22Rv1 (cell line): ENCODE measurements at regions not wholly inside any gene's neighbourhood (a gene's known extent, or its start where the extent isn't known, plus 50 kb on each side); places are given as distances from the start of the nearest gene placed in this dataset.

ENCODE experiments used
- CTCF ChIP-seq: fragments of 450-650 bp; IDR thresholded peaks from 2 replicates; pipeline ENCODE4 v1.5.1; 2017; ENCODE audit warnings: mild to moderate bottlenecking
- ZFX ChIP-seq: fragments of 450-650 bp; IDR thresholded peaks from 2 replicates; pipeline ENCODE4 v1.6.1; 2017; ENCODE audit warnings: antibody characterized with exemption, borderline replicate concordance

GRCh38 chr13:72645521-72645920, 81.9 kb downstream of the MZT1 start:
- TF ChIP-seq CTCF (no peak), ZFX (no peak)
